ENCODE measurements at regions not wholly inside any gene's neighbourhood (a gene's known extent, or its start where the extent isn't known, plus 50 kb on each side); places are given as distances from the start of the nearest gene placed in this dataset.
"Not testable (repeated sequence)": the region's sequence is repeated elsewhere in the genome, so short reads cannot be mapped to it uniquely, and the experiment has no call there.

DNA sequence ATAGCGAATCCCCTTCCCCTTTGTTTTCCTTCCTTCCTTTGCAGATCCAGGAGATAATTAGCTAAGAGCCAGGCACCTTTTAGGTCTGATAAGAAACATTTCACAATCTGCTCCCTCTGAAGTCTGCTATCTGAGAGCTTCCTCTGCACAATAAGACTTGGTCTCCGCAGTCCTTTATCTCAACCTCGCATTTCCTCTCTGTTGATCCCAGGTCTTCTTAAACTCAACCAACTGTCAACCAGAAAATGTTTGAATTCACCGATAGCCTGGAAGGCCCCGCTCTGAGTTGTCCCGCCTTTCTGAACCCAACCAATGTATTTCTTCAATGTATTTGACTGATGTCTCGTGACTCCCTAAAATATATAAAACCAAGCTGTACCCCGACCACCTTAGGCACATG is 78.4 kb upstream of the CTDP1 start:
- Histone ChIP-seq H3K36me3 (no peaks in the 10 kb centered on the region), H3K27me3 (no peaks in the 10 kb centered on the region), H3K27ac (no peak overlapping the region), H3K9me3 (no peaks in the 10 kb centered on the region), H3K4me1 (ENCODE audit: insufficient read depth) (no peaks in the 10 kb centered on the region), H3K4me3 (no peak overlapping the region)
- intact Hi-C loops (cut with DNase I), result no loop called here
- WGBS, 3 donors, result 30 to 48% (median 39%) methylated on average over 8 of the region's 8 CpGs
- peak in 2 of 5 donors; percentile 8 to 9 for DNase-seq
- no peak for TF ChIP-seq EP300 (IDR thresholded peaks at IDR 0.05)
- no peak for TF ChIP-seq CTCF (IDR thresholded peaks at IDR 0.05)
- no peak for TF ChIP-seq POLR2A (IDR thresholded peaks at IDR 0.05)

DNA sequence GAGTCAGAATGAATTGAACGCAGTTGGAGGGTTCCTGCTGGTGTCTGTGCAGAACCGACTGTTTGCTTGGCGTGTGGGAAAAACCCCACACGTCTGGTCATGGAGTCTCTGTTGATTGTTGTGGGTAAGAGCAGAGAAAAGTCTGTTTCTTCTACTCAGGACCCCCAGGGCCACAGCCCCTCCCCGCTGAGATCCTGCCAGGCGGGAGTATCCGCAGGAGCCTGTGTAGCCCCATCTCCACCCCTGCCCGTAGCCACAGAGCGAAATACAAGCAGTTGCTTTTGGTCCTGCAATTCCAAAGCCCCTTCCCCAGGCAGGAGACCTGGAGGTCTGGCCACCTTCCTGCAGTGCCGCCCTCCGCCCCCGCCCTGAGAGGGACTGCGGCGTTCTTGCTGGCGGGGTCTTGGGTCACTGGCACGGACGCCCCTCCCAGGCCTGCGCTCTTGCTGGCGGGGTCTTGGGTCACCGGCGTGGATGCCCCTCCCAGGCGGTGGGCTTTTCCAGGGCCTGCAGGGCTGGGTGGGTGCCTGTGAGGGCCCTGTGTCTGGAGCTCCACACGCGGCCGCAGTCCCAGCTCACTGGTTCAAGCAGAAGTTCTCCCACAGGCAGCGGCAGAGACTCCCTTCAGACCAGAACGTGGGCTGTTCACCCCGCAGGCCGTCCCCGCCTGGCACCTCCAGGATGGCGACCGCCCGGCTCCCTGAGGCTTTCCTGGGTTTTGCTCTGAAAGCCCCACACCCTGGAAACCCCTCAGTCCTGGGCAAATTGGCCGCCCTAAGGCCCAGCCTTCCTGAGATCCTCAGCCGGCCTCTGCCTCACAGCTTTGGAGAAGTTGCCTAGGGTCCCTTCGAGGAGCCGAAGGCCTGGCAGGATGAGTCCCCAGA is 76.0 kb upstream of the CTDP1 start:
- Histone ChIP-seq H3K9me3 (no peaks in the 10 kb centered on the region), H3K4me3 (no peak overlapping the region), H3K36me3 (no peaks in the 10 kb centered on the region), H3K27ac (no peak overlapping the region), H3K27me3 (no peaks in the 10 kb centered on the region), H3K4me1 (ENCODE audit: insufficient read depth) (no peaks in the 10 kb centered on the region)
- intact Hi-C loops (cut with DNase I), result no loop called here
- no peak for TF ChIP-seq POLR2A (IDR thresholded peaks at IDR 0.05)
- TF ChIP-seq CTCF (IDR thresholded peaks at IDR 0.05), result no peak
- TF ChIP-seq EP300 (IDR thresholded peaks at IDR 0.05), result no peak
- 94 to 95% (median 95%) methylated on average over 33 to 37 of the region's 37 CpGs for WGBS, 3 donors
- DNase-seq, result peak in 3 of 5 donors; percentile 15 to 23 (median 19)

- intact Hi-C loops (cut with DNase I), result no loop called here
- no peaks in the 10 kb centered on the region for H3K27me3 ChIP-seq
- TF ChIP-seq CTCF (IDR thresholded peaks at IDR 0.05) (no peak), EP300 (IDR thresholded peaks at IDR 0.05) (no peak), POLR2A (IDR thresholded peaks at IDR 0.05) (no peak)
- 94 to 95% (median 95%) methylated on average over 20 of the region's 20 CpGs for WGBS, 3 donors
- H3K27ac ChIP-seq, result no peak overlapping the region
- H3K4me3 ChIP-seq, result no peak overlapping the region
- H3K9me3 ChIP-seq, result no peaks in the 10 kb centered on the region
- H3K4me1 ChIP-seq (ENCODE audit: insufficient read depth), result no peaks in the 10 kb centered on the region
- peak in 3 of 5 donors; percentile 13 to 27 (median 14) for DNase-seq
- no peaks in the 10 kb centered on the region for H3K36me3 ChIP-seq
These were observed 75.2 kb upstream of the CTDP1 start for GRCh38 chr18:79604205-79604912.

GRCh38 chr18:79604913-79605880 is 74.4 kb upstream of the CTDP1 start:
- DNase-seq, result peak in 3 of 5 donors; percentile 7 to 28 (median 9)
- intact Hi-C loops (cut with DNase I), result no loop called here
- 74 to 79% (median 77%) methylated on average over 36 of the region's 36 CpGs for WGBS, 3 donors

GRCh38 chr18:79606071-79606470 is 73.5 kb upstream of the CTDP1 start:
- H3K4me3 ChIP-seq; H3K27me3 ChIP-seq; H3K4me1 ChIP-seq (ENCODE audit: insufficient read depth); H3K9me3 ChIP-seq; H3K36me3 ChIP-seq; intact Hi-C loops (cut with DNase I); H3K27ac ChIP-seq: not testable (repeated sequence)
- DNase-seq, result peak in 2 of 5 donors; percentile 8 to 15
- 83 to 91% (median 90%) methylated on average over 13 of the region's 13 CpGs for whole genome bisulfite sequencing, 3 donors

More at GRCh38 chr18:79604913-79605880, 74.4 kb upstream of the CTDP1 start:
- H3K27me3 ChIP-seq, result no peaks in the 10 kb centered on the region
- no peaks in the 10 kb centered on the region for H3K9me3 ChIP-seq
- H3K27ac ChIP-seq, result no peak overlapping the region
- H3K36me3 ChIP-seq, result no peaks in the 10 kb centered on the region
- no peak for TF ChIP-seq EP300 (IDR thresholded peaks at IDR 0.05)
- no peak for TF ChIP-seq CTCF (IDR thresholded peaks at IDR 0.05)
- no peak for TF ChIP-seq POLR2A (IDR thresholded peaks at IDR 0.05)
- H3K4me3 ChIP-seq, result no peak overlapping the region
- no peaks in the 10 kb centered on the region for H3K4me1 ChIP-seq (ENCODE audit: insufficient read depth)

Data from ovary (tissue), 7 donors.